GM21717 (cell line): ENCODE measurements at regions not wholly inside any gene's neighbourhood (a gene's known extent, or its start where the extent isn't known, plus 50 kb on each side); places are given as distances from the start of the nearest gene placed in this dataset.

Experiments used
- ATAC-seq: cut with Tn5 transposase; IDR thresholded peaks from one replicate; pipeline ENCODE4 v1.9.1; 2021; ENCODE audit warnings: mild to moderate bottlenecking, moderate library complexity; ENCODE audit not compliant: unreplicated experiment

- no peak for ATAC-seq
Measured at GRCh38 chr6:96460052-96460700, 61.4 kb upstream of the UFL1 start.

GRCh38 chr6:96465321-96465903, 56.2 kb upstream of the UFL1 start:
- ATAC-seq = peak; percentile 39

- peak; percentile 72 for ATAC-seq
Measured at GRCh38 chr6:96466147-96466863, 55.3 kb upstream of the UFL1 start.

GRCh38 chr6:96467814-96468213, 53.8 kb upstream of the UFL1 start:
- no peak for ATAC-seq

- ATAC-seq = no peak
Measured at GRCh38 chr6:96468281-96468680, 53.3 kb upstream of the UFL1 start.

- no peak for ATAC-seq
Measured at GRCh38 chr6:96468681-96469224, 52.9 kb upstream of the UFL1 start.

- no peak for ATAC-seq
Measured at GRCh38 chr6:96469312-96469711, 52.3 kb upstream of the UFL1 start.

GRCh38 chr6:96470296-96470695, 51.3 kb upstream of the UFL1 start:
- no peak for ATAC-seq
